GM10266 (cell line): ENCODE measurements at regions not wholly inside any gene's neighbourhood (a gene's known extent, or its start where the extent isn't known, plus 50 kb on each side); places are given as distances from the start of the nearest gene placed in this dataset.
A peak's percentile ranks its signal among the peaks of the same experiment; 100 is the strongest.
"Not testable (repeated sequence)": the region's sequence is repeated elsewhere in the genome, so short reads cannot be mapped to it uniquely, and the experiment has no call there.

Experiments
- DNase-seq: peaks from one replicate; pipeline ENCODE4 v3.0.0; 2012; ENCODE audit errors: extremely low spot score
- CTCF ChIP-seq: IDR thresholded peaks from 2 replicates; pipeline ENCODE4 v1.5.1; 2012; ENCODE audit warnings: mild to moderate bottlenecking, low read depth; ENCODE audit not compliant: control insufficient read depth, insufficient read depth; ENCODE audit errors: missing control alignments

DNA sequence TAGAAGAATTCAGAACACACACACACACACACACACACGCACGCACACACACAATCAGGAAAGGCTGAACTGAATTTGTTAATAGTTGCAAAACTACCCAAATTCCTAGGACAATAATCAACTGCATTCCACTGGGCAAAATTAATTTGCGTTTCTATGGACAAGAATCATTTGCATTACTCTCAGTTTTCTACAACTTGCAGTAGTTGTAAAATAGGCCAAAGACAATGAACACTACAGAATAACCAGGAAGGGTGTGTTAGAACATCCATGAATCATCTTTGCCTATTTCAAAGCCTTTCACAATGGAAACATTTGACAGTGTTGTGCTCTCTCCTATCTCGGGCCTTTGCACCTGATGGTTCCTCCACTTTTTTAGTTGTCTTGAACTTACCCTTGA lies 77.1 kb upstream of the IGFBP7 start:
- no peak for DNase-seq
- TF ChIP-seq CTCF, result no peak

- no peak for TF ChIP-seq CTCF
- DNase-seq, result no peak
These were observed 74.3 kb upstream of the IGFBP7 start for GRCh38 chr4:57184378-57185029.

DNA sequence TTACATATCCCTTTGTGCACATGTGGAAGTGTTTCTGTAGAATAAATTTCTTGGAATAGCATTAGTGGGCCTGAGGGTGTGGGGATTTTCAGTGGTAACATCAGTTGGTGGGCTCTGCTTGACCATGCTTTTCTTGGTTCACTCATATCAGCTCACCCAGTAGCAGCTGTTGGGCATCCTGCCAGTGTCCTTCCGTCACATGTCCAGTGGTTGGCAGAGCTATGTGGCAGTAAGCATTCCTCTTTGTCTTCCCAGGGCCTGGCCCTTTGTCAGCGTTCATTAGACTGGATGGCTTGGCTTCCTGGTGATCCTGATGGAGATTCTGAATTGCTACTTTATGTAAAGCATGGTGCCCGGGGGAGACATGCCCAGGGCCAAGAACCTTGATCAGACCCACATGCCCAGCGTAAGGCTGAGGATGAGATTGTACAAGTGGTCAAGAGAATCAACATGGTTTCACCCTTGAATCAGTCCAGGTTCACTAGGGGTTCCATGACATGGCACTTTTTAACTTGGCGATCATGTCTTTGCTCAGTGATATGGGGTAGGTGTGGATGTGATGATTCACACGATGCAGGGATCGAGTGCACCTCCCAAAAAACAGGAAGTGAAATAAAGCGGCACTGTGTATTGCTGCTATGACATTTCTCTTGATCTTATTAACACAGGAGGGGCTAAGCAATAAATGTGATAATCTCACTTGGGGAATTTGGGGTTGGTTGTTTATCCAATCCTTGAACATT lies 72.1 kb upstream of the IGFBP7 start:
- DNase-seq, result no peak
- no peak for TF ChIP-seq CTCF

GRCh38 chr4:57173136-57173535 lies 63.0 kb upstream of the IGFBP7 start:
- not testable (repeated sequence) for DNase-seq

GRCh38 chr4:57172065-57172464 lies 61.9 kb upstream of the IGFBP7 start:
- TF ChIP-seq CTCF, result no peak
- DNase-seq, result no peak

GRCh38 chr4:57168982-57169381 lies 58.8 kb upstream of the IGFBP7 start:
- no peak for TF ChIP-seq CTCF
- no peak for DNase-seq

DNA sequence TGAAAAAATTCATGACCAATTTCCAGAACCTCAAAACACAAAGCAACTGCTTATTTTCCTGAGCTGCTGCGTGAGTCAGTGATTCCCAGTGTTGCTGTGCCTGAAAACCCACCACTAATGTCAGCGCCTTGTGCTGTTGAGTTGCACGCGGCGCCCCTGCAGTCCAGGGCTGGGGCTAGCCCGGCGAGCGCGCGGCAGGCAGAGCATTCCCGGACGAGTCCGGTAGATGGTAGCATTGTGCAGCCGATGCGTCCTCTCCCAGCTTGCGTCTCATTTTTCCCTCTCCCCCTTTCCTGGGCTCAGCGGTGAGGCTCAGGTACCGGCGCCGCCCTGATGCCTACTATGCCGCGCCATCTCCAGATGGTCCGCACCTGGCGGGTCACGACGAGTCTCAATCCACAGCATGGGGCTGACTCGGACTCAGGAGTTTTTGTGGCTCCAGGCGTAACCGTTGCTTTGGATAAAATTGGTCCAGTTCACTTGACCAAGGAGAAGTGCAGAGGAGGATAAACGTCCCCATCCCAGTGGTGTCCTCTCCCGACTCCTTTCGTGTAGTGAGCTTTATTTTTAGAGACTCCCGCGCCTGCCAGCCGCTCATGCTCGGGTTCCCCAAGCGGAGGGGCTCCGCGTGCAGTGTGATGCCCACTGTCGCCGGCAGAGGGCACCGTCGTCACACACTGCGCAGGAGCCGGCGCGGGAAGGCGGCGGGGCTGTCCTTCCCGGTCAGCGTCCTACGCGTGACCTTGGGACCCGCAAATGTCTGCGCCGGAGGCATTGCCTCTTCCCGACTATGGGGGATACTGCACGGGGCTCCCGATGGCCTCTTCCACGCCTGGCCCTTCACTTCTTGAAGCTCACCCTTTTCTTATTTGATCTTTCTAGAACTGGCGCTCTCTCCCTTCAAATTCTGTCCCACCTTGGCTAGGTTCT lies 53.6 kb upstream of the IGFBP7 start:
- TF ChIP-seq CTCF, result peak; percentile 97
- DNase-seq, result peak; percentile 75
